ENCODE measurements at regions not wholly inside any gene's neighbourhood (a gene's known extent, or its start where the extent isn't known, plus 50 kb on each side); places are given as distances from the start of the nearest gene placed in this dataset.

- Histone ChIP-seq H3K27me3 (peaks cover 0 to 34% (median 0%) of the 10 kb centered on the region in 4 donors), H3K36me3 (no peaks in the 10 kb centered on the region), H3K4me1 (peaks cover 20 to 74% (median 22%) of the 10 kb centered on the region in 3 donors), H3K9me3 (no peaks in the 10 kb centered on the region), H3K4me3 (peak overlapping the region in 2 of 4 donors; percentile 1 to 2), H3K27ac (peak overlapping the region; percentile 82 to 89 (median 87))
- no peak for DNase-seq
- WGBS, 2 donors, result 27% methylated on average over 5 of the region's 12 CpGs; no CpG with 5 or more reads in 1 of the 2 donors
- intact Hi-C loops (cut with DNase I), result no loop called here
- TF ChIP-seq, protein P1, sequence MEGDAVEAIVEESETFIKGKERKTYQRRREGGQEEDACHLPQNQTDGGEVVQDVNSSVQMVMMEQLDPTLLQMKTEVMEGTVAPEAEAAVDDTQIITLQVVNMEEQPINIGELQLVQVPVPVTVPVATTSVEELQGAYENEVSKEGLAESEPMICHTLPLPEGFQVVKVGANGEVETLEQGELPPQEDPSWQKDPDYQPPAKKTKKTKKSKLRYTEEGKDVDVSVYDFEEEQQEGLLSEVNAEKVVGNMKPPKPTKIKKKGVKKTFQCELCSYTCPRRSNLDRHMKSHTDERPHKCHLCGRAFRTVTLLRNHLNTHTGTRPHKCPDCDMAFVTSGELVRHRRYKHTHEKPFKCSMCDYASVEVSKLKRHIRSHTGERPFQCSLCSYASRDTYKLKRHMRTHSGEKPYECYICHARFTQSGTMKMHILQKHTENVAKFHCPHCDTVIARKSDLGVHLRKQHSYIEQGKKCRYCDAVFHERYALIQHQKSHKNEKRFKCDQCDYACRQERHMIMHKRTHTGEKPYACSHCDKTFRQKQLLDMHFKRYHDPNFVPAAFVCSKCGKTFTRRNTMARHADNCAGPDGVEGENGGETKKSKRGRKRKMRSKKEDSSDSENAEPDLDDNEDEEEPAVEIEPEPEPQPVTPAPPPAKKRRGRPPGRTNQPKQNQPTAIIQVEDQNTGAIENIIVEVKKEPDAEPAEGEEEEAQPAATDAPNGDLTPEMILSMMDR (IDR thresholded peaks at IDR 0.05), result no peak
- TF ChIP-seq POLR2A (IDR thresholded peaks at IDR 0.05), result no peak
These were observed 103.8 kb upstream of the CASZ1 start for GRCh38 chr1:10900251-10900651.

DNA sequence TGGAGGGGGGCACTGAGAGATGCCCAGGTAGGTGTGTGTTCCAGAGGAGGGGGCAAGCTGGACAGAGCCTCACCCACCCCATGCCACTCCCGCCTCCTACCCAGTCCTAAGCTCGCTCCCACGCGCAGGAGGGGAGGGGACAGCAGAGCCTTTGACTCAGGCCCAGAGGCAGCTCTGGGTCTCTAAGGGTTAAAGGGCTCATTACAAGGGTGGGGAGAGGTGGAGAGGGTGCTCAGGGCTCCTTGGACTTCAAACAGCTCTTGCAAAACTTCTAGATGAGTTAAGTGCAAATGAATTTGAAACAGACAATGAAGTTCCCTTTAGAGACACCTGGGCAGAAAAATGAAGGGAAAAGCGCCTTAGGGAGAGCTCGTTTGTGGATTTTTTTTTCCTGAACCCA, 104.2 kb upstream of the CASZ1 start:
- Histone ChIP-seq H3K36me3 (no peaks in the 10 kb centered on the region), H3K27ac (peak overlapping the region; percentile 82 to 89 (median 87)), H3K4me3 (peak overlapping the region in 3 of 4 donors; percentile 2 to 30 (median 4)), H3K4me1 (peaks cover 20 to 74% (median 22%) of the 10 kb centered on the region in 3 donors), H3K9me3 (no peaks in the 10 kb centered on the region), H3K27me3 (peaks cover 0 to 36% (median 0%) of the 10 kb centered on the region in 4 donors)
- WGBS, 2 donors, result 23 to 35% methylated on average over 2 of the region's 6 CpGs
- TF ChIP-seq POLR2A (IDR thresholded peaks at IDR 0.05), result no peak
- TF ChIP-seq, protein P1 (IDR thresholded peaks at IDR 0.05), result no peak
- intact Hi-C loops (cut with DNase I), result no loop called here
- no peak for DNase-seq

DNA sequence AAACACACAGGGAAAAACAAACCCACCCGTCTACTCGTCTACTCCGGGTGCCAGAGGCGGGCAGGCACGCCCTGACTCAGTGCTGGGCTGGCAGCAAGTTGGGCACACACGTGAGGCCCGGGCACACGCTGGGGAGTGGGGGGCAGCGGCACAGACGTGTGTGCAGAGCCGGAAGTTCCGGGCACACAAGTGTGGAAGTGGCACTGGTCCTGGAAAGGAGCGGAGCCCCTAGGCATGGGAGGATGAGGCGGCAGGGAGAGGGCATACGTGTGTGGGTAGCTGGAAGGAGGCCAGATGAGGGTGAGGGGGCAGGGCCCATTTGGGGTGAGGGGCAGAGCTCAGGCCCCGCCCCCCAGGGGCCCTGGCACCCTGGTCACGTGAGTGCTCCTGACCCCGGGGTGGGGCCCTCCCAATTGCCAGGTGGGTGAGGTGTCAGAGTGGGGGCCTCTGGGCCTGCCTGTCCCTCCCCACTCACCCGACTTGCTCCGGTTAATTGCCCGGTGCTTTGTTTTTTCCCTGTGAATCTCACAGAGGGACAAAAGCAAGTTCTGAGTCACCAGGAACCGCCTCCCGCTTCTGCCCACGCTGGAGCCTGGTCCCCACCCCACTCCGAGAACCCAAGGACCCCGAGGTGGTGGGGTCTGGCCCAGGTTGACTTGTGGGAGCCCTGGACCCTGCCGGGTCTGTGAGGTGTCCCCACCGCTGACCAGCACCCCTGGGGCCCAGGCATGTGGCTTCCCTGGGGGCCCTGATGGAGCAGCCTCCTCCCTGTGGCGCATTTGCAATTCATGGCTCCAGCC, 104.8 kb upstream of the CASZ1 start:
- no peak for DNase-seq
- Histone ChIP-seq H3K4me3 (peak overlapping the region in 3 of 4 donors; percentile 2 to 30 (median 4)), H3K27me3 (peaks cover 0 to 42% (median 0%) of the 10 kb centered on the region in 4 donors), H3K27ac (peak overlapping the region; percentile 82 to 89 (median 87)), H3K36me3 (no peaks in the 10 kb centered on the region), H3K9me3 (no peaks in the 10 kb centered on the region), H3K4me1 (peaks cover 20 to 74% (median 22%) of the 10 kb centered on the region in 3 donors)
- intact Hi-C loops (cut with DNase I), result no loop called here
- 13 to 38% methylated on average over 14 to 23 of the region's 29 CpGs for WGBS, 2 donors
- TF ChIP-seq, protein P1 (IDR thresholded peaks at IDR 0.05), result peak in 1 of 6 experiments; percentile 9
- no peak for TF ChIP-seq POLR2A (IDR thresholded peaks at IDR 0.05)

DNA sequence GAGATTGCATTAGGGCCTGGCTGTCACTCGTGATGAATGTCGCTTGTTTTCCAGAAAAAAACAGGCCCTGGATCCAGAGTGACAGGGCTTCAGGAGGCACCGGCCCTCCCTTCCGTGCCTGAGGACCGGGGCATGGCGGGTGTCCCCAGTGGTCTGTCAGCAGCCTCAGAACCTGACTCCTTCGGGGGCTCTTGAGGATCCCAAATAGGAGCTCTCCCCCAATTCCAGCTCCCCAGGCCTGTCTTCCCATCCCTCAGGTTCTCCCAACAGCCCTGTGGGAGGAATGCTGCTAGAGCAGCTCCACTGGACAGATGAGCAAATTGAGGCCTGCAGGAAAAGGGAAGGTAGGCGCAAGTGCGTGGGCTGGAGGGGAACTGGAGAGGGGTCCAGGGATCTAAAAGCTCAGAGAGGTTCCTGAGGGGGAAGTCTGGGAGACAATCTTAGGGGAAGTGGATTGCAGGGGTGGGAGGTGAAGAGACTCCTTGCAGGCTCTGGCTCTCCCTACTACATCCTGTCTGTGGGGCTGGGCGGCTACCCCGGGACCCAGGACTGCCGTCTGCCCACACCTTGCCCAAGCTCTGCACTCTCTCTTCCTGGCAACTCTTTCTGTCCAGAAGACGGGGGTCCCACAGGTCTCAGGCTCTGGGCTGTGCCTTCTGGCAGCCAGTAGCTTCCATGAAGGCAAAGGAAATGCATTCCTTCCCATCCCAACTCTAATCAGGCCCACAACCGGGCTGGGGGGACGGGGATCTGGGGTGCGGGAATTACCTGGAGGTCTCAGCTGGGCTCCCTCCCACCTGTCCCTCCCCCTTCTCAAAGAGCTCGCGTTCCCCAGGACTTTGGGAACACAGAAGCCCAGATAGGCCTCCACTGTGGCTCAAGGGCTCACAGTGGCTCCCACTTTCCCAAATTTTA, 105.7 kb upstream of the CASZ1 start:
- TF ChIP-seq, protein P1 (IDR thresholded peaks at IDR 0.05), result no peak
- TF ChIP-seq POLR2A (IDR thresholded peaks at IDR 0.05), result no peak
- intact Hi-C loops (cut with DNase I), result no loop called here
- H3K4me3 ChIP-seq, result no peak overlapping the region
- H3K4me1 ChIP-seq, result peaks cover 20 to 75% (median 28%) of the 10 kb centered on the region in 3 donors
- H3K27me3 ChIP-seq, result peaks cover 0 to 45% (median 0%) of the 10 kb centered on the region in 4 donors
- WGBS, 2 donors, result 78 to 81% methylated on average over 7 to 10 of the region's 18 CpGs
- no peak for DNase-seq
- H3K9me3 ChIP-seq, result no peaks in the 10 kb centered on the region
- no peaks in the 10 kb centered on the region for H3K36me3 ChIP-seq
- H3K27ac ChIP-seq, result peak overlapping the region; percentile 82 to 89 (median 87)

Data from esophagus squamous epithelium (tissue), 5 donors.